GM13977 (cell line): ENCODE measurements at regions not wholly inside any gene's neighbourhood (a gene's known extent, or its start where the extent isn't known, plus 50 kb on each side); places are given as distances from the start of the nearest gene placed in this dataset.

Experiments
- DNase-seq: peaks from one replicate; pipeline ENCODE4 v3.0.0; 2012; ENCODE audit warnings: low spot score
- CTCF ChIP-seq: IDR thresholded peaks from 2 replicates; pipeline ENCODE4 v1.5.1; 2012; ENCODE audit warnings: mild to moderate bottlenecking, control low read depth; ENCODE audit not compliant: insufficient read depth; ENCODE audit errors: extremely low read depth, missing control alignments
- in situ Hi-C: fragments of 300-500 bp; cut with MboI; formaldehyde crosslinking; loops from one replicate; pipeline ENCODE4 v1.12.0; 2022; ENCODE audit warnings: low sequenced_read_pairs, low pct_unique_long_range_greater_than_20kb, mixed read lengths, inconsistent platforms; ENCODE audit not compliant: unreplicated experiment

- no peak for TF ChIP-seq CTCF
- in situ Hi-C loops, result no loop called here
- DNase-seq, result no peak
These were observed 1007.8 kb downstream of the REEP3 start for GRCh38 chr10:64529003-64529350.

GRCh38 chr10:64534616-64535015, 1013.4 kb downstream of the REEP3 start:
- TF ChIP-seq CTCF, result no peak
- DNase-seq, result no peak
- in situ Hi-C loops, result no loop called here

- DNase-seq, result no peak
- TF ChIP-seq CTCF, result no peak
- in situ Hi-C loops, result no loop called here
These were observed 1014.1 kb downstream of the REEP3 start for GRCh38 chr10:64535131-64535867.

- no peak for DNase-seq
- in situ Hi-C loops, result no loop called here
- TF ChIP-seq CTCF, result no peak
These were observed 1015.9 kb downstream of the REEP3 start for GRCh38 chr10:64537112-64537511.

DNA sequence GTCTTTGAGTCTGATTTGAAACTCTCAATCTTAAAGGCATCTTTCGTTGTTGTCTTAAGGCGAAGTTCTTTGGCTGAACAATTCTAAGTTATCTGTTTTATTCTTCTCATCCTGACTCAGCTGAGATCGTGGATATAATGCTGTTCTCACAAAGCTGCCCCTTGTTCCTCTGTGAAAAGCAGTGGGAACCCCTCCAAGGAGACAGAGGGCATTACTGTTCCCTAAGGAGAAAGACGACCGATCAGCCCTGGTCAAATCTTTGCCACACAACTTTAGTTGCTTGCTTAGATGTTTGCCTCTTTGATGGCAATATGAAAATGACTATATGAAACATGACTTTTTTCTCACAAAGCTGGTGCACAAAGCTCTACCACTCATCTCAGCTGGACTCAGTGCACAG, 1016.7 kb downstream of the REEP3 start:
- in situ Hi-C loops, result no loop called here
- no peak for DNase-seq
- TF ChIP-seq CTCF, result no peak

DNA sequence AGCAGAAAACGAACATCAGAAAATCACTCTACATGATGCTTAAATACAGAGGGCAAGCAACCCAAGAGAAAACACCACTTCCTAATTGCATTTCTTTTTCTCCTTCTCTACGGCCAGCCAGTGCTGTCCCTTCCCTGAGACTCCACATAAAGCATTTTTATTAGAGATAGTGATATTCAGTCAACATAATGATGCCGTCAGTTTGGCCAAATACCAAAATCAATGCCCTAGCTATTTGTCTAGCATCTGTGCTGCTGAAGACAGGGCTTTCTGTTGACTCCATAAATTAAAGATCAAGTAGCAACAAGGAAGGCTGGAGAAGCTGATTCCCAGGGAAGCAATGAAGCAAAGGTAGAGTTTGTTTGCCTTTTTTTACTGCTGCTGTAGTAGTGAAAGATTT, 1024.9 kb downstream of the REEP3 start:
- in situ Hi-C loops, result no loop called here
- TF ChIP-seq CTCF, result no peak
- no peak for DNase-seq
